T-helper 22 cell (primary cell): ENCODE measurements at regions not wholly inside any gene's neighbourhood (a gene's known extent, or its start where the extent isn't known, plus 50 kb on each side); places are given as distances from the start of the nearest gene placed in this dataset.
"Not testable (repeated sequence)": the region's sequence is repeated elsewhere in the genome, so short reads cannot be mapped to it uniquely, and the experiment has no call there.

ENCODE experiments used
- DNase-seq: peaks from one replicate; pipeline ENCODE4 v3.0.0-alpha.2; 2020; ENCODE audit warnings: low read depth

GRCh38 chr3:8424281-8424680 is 77.3 kb upstream of the LMCD1 start:
- DNase-seq, result no peak

GRCh38 chr3:8436661-8437287 is 64.8 kb upstream of the LMCD1 start:
- DNase-seq, result no peak

GRCh38 chr3:8438507-8439079 is 63.0 kb upstream of the LMCD1 start:
- DNase-seq, result no peak

DNA sequence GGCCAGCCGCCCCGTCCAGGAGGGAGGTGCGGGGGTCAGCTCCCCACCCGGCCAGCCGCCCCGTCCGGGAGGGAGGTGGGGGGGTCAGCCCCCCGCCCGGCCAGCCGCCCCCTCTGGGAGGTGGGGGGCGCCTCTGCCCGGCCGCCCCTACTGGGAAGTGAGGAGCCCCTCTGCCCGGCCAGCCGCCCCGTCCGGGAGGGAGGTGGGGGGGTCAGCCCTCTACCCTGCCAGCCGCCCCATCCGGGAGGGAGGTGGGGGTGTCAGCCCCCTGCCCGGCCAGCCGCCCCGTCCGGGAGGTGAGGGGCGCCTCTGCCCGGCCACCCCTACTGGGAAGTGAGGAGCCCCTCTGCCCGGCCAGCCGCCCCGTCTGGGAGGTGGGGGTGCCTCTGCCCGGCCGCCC is 61.5 kb upstream of the LMCD1 start:
- DNase-seq, result not testable (repeated sequence)

- DNase-seq, result no peak
Observed at GRCh38 chr3:8441969-8442559, 59.6 kb upstream of the LMCD1 start.

DNA sequence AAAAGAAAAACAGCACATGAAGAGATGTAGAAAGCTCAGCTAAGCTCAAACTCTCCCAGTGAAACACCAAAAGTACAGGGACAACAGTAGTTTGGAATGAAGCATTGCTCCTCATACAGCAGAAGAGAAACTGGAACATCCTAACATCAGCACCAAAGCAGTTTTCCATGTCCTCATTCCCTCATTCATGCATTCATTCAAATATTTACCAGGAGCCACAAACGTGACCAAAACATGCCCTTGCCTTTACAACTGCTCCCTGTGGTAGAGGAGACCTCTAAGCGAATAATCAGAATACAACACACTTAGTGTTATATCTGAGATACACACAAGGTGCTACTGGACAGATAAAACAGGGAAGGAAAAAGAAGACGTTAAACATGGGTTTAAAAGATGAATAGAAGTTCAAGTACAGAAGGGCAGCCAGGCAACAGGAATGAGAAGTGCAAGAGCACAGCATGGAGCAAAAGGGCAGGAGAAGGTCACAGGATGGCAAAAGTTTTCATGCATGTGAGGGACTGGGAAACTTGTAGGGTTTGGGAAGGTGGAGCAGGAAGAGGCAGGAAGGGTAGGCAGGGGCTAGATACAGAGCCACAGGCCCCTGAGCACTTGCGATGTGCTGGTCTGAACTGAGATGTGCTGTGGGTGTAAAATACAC is 58.5 kb upstream of the LMCD1 start:
- no peak for DNase-seq

DNA sequence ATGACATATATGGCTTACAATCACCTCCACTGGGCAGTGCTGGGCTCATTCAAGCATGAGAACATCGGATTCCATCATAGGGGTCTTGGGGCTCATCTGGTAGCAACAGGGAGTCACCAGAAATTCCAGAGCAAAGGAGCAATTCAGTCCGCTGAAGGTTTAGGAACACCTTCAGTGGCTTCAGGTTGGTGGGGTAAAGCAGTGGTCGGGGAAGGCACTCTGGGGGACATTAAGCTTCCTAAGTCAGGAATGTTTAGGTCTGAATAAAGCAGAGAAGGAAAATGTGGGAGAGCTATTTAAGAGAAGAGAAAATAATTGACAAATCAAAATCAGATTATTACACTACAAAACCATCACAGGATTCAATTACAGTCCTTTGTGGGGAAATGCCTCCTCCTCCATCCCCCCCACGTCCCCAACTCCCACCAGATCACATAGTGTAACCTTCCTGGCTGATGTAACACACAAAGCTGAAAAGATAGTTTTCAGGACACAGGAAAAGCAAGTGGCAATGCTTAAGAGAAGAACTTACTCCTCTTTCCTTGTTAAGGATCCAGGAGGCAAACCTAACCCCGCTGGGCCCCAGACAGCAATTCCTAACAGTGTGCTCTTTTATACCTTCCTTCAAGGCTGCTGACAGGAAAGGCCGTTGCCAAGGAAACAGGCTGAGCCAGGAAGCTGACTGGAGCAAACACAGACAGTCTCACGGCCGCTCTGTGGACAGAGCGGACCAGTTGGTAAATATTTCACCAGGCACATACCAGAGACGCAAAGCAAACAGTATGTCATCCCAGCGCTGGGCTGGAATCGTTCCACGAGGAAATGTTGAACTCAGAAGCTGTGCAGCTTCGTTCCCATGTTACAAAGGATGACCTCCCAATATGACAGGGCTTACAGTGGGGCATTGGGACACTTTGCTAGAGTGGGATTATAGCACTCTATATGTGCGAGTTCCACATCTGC is 57.5 kb upstream of the LMCD1 start:
- no peak for DNase-seq

- no peak for DNase-seq
Observed at GRCh38 chr3:8444883-8445282, 56.7 kb upstream of the LMCD1 start.

- no peak for DNase-seq
Observed at GRCh38 chr3:8445861-8446260, 55.8 kb upstream of the LMCD1 start.

- no peak for DNase-seq
Observed at GRCh38 chr3:8446845-8447244, 54.8 kb upstream of the LMCD1 start.

- DNase-seq, result no peak
Observed at GRCh38 chr3:8450618-8451017, 51.0 kb upstream of the LMCD1 start.

DNA sequence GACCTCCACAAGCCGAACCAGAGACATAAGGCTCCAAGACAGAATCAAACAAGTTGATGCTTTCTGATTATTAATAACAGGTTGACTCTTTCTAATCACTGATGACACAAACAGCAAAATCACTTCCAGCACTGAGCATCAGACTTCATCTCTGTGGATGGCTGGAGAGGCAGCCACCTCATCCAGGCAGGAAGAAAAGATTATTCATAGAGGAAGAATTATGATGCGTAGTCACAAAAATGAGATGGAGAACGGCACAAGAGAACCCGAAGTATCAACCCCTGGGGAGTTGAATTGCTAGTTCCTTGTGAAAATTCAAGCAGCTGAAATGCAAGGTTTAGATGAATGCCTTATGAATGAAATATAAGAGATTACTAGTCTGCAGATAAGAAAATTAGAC is 49.9 kb upstream of the LMCD1 start:
- no peak for DNase-seq
